Epidermal melanocyte (primary cell): ENCODE measurements at regions not wholly inside any gene's neighbourhood (a gene's known extent, or its start where the extent isn't known, plus 50 kb on each side); places are given as distances from the start of the nearest gene placed in this dataset.
"Not testable (repeated sequence)": the region's sequence is repeated elsewhere in the genome, so short reads cannot be mapped to it uniquely, and the experiment has no call there.

ENCODE experiments used
- DNase-seq: peaks from one replicate; pipeline ENCODE4 v3.0.0; 2011; ENCODE audit warnings: low spot score; ENCODE audit not compliant: insufficient read length

GRCh38 chr13:21875116-21875515 is 204.2 kb downstream of the FGF9 start:
- no peak for DNase-seq

GRCh38 chr13:21879263-21879914 is 208.5 kb downstream of the FGF9 start:
- DNase-seq: no peak

- no peak for DNase-seq
These were observed 211.9 kb downstream of the FGF9 start for GRCh38 chr13:21882766-21883165.

- no peak for DNase-seq
These were observed 212.8 kb downstream of the FGF9 start for GRCh38 chr13:21883713-21884112.

- no peak for DNase-seq
These were observed 213.5 kb downstream of the FGF9 start for GRCh38 chr13:21884299-21884909.

- no peak for DNase-seq
These were observed 214.2 kb downstream of the FGF9 start for GRCh38 chr13:21884965-21885567.

GRCh38 chr13:21885714-21886224 is 214.9 kb downstream of the FGF9 start:
- DNase-seq: no peak

GRCh38 chr13:21889651-21890050 is 218.8 kb downstream of the FGF9 start:
- no peak for DNase-seq

- not testable (repeated sequence) for DNase-seq
These were observed 219.3 kb downstream of the FGF9 start for GRCh38 chr13:21890220-21890619.

- no peak for DNase-seq
These were observed 223.2 kb downstream of the FGF9 start for GRCh38 chr13:21894091-21894490.

- no peak for DNase-seq
These were observed 224.1 kb downstream of the FGF9 start for GRCh38 chr13:21894703-21895699.

GRCh38 chr13:21895779-21896178 is 224.9 kb downstream of the FGF9 start:
- DNase-seq: no peak

- no peak for DNase-seq
These were observed 226.3 kb downstream of the FGF9 start for GRCh38 chr13:21897161-21897560.

GRCh38 chr13:21898459-21898858 is 227.6 kb downstream of the FGF9 start:
- DNase-seq: no peak

GRCh38 chr13:21898945-21899344 is 228.1 kb downstream of the FGF9 start:
- no peak for DNase-seq

- DNase-seq: no peak
These were observed 230.5 kb downstream of the FGF9 start for GRCh38 chr13:21901336-21901735.

- DNase-seq: no peak
These were observed 231.2 kb downstream of the FGF9 start for GRCh38 chr13:21901811-21902708.

GRCh38 chr13:21902709-21903098 is 231.8 kb downstream of the FGF9 start:
- DNase-seq: no peak

GRCh38 chr13:21905486-21905885 is 234.6 kb downstream of the FGF9 start:
- DNase-seq: no peak

GRCh38 chr13:21909331-21909730 is 238.5 kb downstream of the FGF9 start:
- no peak for DNase-seq
